LHCN-M2 (cell line): ENCODE measurements at regions not wholly inside any gene's neighbourhood (a gene's known extent, or its start where the extent isn't known, plus 50 kb on each side); places are given as distances from the start of the nearest gene placed in this dataset.

ENCODE experiments used
- DNase-seq: peaks from one replicate; pipeline ENCODE4 v3.0.0-alpha.2; 2012; ENCODE audit warnings: low read depth

- no peak for DNase-seq
Measured at GRCh38 chr10:128793726-128794655, 667.8 kb upstream of the MKI67 start.

GRCh38 chr10:128796396-128796912, 670.2 kb upstream of the MKI67 start:
- no peak for DNase-seq

DNA sequence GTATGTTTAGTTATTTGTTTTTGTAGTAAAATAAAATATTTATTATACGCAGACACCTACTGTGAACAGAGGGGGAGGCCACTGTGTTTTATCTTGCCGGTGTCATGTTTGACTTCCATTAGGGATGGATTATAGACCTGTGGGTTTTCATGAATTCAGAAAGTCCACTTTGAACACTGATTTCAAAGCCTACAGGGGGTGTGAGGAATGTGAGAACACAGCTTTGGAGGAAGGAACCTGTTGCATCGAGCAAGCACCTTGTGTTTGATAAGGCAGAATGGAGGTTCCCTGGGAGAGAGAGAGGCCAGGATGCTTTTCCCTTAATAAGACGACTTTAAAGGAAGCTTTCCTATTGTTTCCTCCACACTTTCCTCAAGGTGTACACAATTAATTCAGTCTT, 665.0 kb upstream of the MGMT start:
- DNase-seq: no peak

DNA sequence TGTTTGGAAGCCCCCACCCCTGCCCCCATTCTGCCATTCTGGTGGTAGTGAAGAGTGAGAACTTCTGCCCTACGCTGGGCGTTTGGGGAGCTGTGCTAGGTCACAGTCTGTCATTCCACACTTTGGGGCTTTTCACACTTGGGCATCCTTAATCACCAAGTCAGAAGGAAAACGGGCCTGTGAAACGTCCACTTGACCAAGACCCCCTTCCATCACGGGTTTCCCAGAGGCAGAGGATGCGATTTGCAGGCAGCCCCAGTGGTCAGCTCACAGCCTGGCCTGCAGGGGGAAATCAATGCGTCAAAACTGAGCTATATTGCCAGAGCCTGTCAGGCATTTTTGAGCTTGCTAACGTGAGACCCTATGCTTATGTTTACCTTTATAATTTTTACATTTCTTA, 663.3 kb upstream of the MGMT start:
- DNase-seq: no peak

DNA sequence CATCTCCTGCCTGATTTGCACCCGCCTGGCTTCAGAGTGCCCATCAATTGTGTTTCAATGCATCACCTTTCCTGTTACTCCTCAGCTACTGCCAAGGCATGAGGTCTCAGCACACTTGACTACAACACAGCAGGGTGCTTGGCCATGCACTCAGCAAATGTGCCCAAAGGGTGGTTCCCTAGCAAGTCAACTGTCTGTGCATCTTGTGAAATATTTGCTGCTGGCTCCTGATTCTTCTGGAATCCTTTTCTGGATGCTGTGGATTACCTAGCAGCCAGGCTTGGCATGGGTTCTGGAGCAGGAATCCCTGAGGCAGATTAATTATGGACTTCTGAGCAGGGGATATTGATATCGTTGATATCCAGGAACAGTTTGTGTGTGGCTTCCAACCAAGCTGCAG, 662.6 kb upstream of the MGMT start:
- no peak for DNase-seq

DNA sequence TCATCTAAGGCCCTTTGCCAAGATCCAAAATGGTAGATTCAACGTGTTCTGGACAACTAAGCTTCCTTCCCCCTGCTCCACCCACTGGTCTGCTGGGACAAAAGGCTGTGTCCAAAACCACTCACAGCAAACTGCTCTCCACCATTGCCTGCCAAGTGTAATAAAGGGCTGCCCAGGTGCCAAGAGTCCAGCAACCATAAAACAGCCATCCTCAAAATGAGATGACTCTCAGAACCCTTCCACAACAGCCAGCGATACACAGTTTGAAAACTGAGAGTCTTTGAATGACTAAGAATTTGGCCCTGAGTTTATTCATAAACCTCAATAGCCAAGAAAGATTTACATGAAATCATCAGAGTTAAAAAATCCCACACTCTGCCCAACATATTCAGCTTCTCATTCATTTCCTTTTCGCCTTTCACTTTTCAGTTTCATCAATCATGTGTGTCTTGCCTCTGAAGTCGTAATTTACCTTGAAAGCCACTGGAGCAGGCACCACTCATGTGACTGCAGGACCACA, 658.1 kb upstream of the MGMT start:
- no peak for DNase-seq

DNA sequence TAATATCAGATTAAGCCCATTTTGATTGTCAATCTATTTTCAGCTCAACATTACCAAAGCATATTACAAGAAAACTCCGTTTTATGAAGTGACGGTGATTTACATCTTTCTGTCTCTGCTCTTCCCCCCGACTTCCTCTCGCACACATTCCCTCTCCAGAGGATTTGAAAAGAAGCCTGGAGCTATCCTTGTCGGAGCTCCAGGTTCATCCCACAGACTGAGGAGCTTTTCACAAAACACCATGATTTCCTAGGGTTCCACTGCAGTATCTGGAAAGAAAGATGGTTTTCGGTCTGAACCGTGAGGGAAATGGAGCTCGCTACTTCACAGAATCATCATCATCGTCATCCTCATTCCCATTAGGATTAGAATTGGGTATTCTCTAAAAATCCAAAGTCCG, 655.5 kb upstream of the MGMT start:
- DNase-seq: no peak

- DNase-seq: no peak
Measured at GRCh38 chr10:128812000-128812399, 655.0 kb upstream of the MGMT start.

DNA sequence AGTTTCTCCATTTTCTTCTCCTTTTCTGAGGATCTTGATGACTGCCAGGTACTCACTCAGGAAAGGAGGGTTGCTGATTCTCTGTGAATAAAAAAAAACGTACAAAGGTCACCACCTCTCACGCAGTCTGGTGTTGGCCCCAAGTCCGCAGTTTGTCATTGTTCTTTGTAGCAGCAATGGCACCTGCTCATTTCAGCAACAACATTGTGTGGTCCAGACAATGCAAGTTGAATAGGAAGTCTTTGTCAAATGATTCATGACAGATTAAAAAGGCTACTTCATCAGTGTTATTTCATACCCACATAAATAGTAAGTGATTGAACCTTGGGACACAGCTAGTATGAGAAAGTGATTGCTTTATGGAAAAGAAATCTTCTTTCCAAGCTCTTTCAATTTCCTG, 653.5 kb upstream of the MGMT start:
- no peak for DNase-seq

GRCh38 chr10:128814024-128814423, 653.0 kb upstream of the MGMT start:
- DNase-seq: no peak

- no peak for DNase-seq
Measured at GRCh38 chr10:128814782-128815181, 652.3 kb upstream of the MGMT start.

GRCh38 chr10:128816726-128817125, 650.3 kb upstream of the MGMT start:
- no peak for DNase-seq

GRCh38 chr10:128817636-128818035, 649.4 kb upstream of the MGMT start:
- no peak for DNase-seq

DNA sequence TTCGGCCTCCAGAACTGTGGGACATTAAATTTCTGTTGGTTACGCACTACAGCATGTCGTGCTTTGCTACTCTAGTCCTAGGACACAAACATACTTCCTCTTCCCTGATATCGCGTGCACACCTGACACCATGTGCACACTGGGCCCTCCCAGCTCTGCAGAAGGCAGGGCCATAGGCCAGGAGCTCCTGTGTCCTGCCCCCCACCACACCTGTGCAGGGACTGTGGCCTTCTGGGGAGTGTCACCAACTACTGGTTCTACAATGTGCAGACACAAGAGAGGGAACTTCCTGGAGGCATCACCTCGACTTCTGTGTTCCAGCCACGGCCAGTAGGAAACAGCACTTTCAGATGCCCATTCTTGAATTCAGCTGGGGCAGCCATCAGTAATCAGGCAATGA, 646.4 kb upstream of the MGMT start:
- DNase-seq: no peak

DNA sequence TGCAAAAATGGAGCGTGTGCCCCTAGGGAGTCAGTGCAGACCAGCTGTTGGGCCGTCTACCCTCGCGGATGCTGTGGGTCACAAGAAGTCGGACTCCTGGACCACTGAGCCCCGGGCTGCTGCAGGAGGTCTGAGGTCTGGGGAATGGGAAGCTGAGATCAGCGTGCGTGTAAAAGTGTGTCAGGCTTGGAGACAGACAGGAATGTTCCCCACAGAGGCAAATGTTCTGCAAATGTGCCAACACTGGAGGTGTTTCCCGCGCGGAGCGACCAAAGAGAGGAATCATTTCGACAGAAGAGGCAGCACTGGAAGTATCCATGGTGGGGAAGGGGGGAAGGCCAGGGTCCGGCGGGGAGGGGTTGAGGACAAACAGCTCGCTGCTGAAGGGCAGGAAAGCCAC, 643.8 kb upstream of the MGMT start:
- no peak for DNase-seq

- no peak for DNase-seq
Measured at GRCh38 chr10:128825626-128826025, 641.4 kb upstream of the MGMT start.

DNA sequence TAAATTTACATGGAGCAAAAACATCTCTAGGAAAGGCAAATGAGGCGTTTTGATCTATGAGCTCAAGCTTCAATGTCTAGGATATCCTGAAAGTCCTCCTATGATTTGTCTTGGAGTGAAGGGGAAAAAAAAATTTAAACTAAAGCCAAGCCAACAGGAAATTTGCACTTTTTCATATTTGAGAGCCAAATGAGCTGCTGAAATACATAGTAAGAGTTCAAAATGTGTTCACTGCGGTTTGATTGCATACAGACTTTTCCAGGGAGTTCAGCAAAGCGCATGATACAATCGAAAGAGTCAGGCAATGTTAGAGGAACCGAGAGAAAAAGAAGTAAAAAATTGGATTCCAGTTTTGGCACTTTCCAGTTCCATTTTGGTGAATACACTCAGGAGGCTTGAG, 633.4 kb upstream of the MGMT start:
- DNase-seq: no peak

DNA sequence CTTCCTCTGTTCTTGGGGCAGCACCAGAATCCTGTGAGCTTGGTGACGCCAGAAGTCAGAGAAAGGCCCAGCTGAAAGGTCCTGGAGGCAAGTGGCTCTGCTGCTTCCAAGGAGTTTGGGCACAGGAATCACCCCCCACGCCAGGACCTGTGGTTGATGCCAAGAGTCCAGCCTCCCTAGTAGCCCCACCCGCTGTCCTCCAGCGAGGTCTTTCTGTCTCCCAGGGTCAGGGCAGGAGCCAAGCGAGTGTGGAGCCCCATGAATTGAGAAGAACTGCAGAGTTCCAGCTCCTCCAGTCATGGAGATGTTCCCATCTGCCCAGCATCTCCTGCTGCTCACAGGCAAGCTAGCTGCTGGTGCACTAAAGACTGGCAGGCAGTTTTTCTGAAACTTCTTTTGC, 631.7 kb upstream of the MGMT start:
- DNase-seq: no peak

GRCh38 chr10:128837478-128837877, 629.6 kb upstream of the MGMT start:
- DNase-seq: no peak

- no peak for DNase-seq
Measured at GRCh38 chr10:128839134-128839533, 627.9 kb upstream of the MGMT start.

DNA sequence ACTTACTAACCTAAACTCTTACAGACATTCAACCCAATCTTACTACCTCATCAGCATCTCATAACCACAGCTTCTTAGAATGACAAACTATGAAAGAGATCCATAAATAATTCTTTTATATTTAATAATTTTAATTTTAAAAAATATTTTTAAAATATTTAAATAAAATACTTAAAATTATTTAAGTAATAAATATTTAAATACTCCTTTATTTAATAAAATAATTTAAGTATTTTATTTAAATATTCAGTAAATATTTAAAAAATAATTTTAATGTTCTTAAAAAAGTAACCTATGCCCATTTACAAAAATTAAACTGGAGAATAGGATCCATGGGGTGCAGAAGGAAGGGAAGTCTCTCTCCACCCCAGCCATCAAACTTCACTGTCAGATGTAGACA, 627.3 kb upstream of the MGMT start:
- DNase-seq: no peak

- DNase-seq: no peak
Measured at GRCh38 chr10:128843972-128844371, 623.1 kb upstream of the MGMT start.

- DNase-seq: no peak
Measured at GRCh38 chr10:128846927-128847326, 620.1 kb upstream of the MGMT start.
